PFSK-1 (cell line): ENCODE measurements at regions not wholly inside any gene's neighbourhood (a gene's known extent, or its start where the extent isn't known, plus 50 kb on each side); places are given as distances from the start of the nearest gene placed in this dataset.

Source experiments
- FOXP2 ChIP-seq: optimal IDR thresholded peaks from 2 replicates; pipeline ENCODE3; 2011; ENCODE audit warnings: borderline replicate concordance, control low read depth, inconsistent platforms; ENCODE audit not compliant: insufficient read depth; ENCODE audit errors: extremely low read length, extremely low read depth
- POLR2AphosphoS5 ChIP-seq: IDR thresholded peaks from 2 replicates; pipeline ENCODE4 v1.6.1; 2012; ENCODE audit warnings: low read depth, mild to moderate bottlenecking, control low read depth, low read length, moderate library complexity
- REST ChIP-seq, 2 experiments: IDR thresholded peaks; 2 replicates each; pipeline versions ENCODE4 v1.6.1 to v1.8.0; 2011 to 2012; ENCODE audit warnings: low read depth in 2 of 2, low read length in 2 of 2, control low read depth in 1 of 2, inconsistent platforms in 1 of 2, mild to moderate bottlenecking in 1 of 2, moderate library complexity in 1 of 2; ENCODE audit not compliant: insufficient read depth in 1 of 2
- SIN3A ChIP-seq: IDR thresholded peaks from 2 replicates; pipeline ENCODE4 v1.6.1; 2012; ENCODE audit warnings: mild to moderate bottlenecking, low read length, moderate library complexity, borderline replicate concordance; ENCODE audit not compliant: insufficient read depth
- TAF1 ChIP-seq: IDR thresholded peaks from 2 replicates; pipeline ENCODE4 v1.6.1; 2012; ENCODE audit warnings: low read length, control low read depth, borderline replicate concordance; ENCODE audit not compliant: insufficient read depth

- TF ChIP-seq REST (IDR thresholded peaks at IDR 0.05; ENCODE audit: insufficient read depth in 1 of 2, low read depth in 2 of 2, low read length in 2 of 2) = no peak
- no peak for TF ChIP-seq FOXP2
- no peak for TF ChIP-seq SIN3A
- TF ChIP-seq POLR2AphosphoS5 = no peak
- TF ChIP-seq TAF1 = no peak
Measured at GRCh38 chr2:164127971-164128527, 392.2 kb upstream of the FIGN start.

DNA sequence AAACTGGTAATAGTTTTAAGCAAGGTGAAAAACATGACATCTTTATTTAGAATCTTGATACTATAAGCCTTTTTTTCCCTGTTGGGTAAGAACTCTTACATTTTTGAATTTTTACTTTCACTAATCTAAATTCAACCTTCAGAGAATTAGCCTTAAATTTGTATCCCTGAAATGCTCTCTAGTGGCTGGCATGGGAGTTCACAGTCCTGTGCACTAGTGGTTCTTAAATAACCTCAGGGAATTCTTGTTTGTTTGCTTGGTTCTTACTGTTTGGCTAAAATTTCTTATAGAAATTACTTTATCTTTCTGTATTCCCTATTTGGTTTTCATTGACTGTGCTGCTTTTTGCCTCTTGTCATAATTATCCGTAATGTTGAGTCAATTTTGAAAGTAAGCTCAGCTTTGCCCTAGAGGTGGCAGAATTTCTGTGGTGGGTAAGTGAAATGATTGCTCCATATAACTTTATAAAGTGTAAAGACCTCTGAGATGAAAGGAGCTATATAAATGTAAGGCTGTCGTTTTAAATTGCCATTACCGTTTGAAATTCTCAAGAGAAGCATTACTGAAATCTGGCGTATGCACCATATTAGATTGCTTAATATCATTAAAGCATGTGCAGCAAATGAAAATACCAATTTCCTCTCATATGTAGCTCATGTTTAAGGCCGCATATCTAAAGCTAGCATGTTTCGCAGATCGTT lies 391.3 kb upstream of the FIGN start:
- TF ChIP-seq REST (IDR thresholded peaks at IDR 0.05; ENCODE audit: insufficient read depth in 1 of 2, low read depth in 2 of 2, low read length in 2 of 2) = no peak
- TF ChIP-seq FOXP2 = no peak
- TF ChIP-seq SIN3A = no peak
- no peak for TF ChIP-seq TAF1
- no peak for TF ChIP-seq POLR2AphosphoS5

GRCh38 chr2:164115806-164116205 lies 380.0 kb upstream of the FIGN start:
- TF ChIP-seq POLR2AphosphoS5 (no peak), REST (IDR thresholded peaks at IDR 0.05; ENCODE audit: insufficient read depth in 1 of 2, low read depth in 2 of 2, low read length in 2 of 2) (no peak), SIN3A (no peak), FOXP2 (no peak), TAF1 (no peak)

- TF ChIP-seq POLR2AphosphoS5 (no peak), FOXP2 (no peak), REST (IDR thresholded peaks at IDR 0.05; ENCODE audit: insufficient read depth in 1 of 2, low read depth in 2 of 2, low read length in 2 of 2) (no peak), TAF1 (no peak), SIN3A (no peak)
Measured at GRCh38 chr2:164114937-164115336, 379.1 kb upstream of the FIGN start.

- TF ChIP-seq TAF1 (no peak), FOXP2 (no peak), REST (IDR thresholded peaks at IDR 0.05; ENCODE audit: insufficient read depth in 1 of 2, low read depth in 2 of 2, low read length in 2 of 2) (no peak), SIN3A (no peak), POLR2AphosphoS5 (no peak)
Measured at GRCh38 chr2:164112105-164112504, 376.3 kb upstream of the FIGN start.
